HG02642 (cell line): ENCODE measurements at regions not wholly inside any gene's neighbourhood (a gene's known extent, or its start where the extent isn't known, plus 50 kb on each side); places are given as distances from the start of the nearest gene placed in this dataset.
"Not testable (repeated sequence)": the region's sequence is repeated elsewhere in the genome, so short reads cannot be mapped to it uniquely, and the experiment has no call there.

Experiments used
- ATAC-seq: cut with Tn5 transposase; IDR thresholded peaks from one replicate; pipeline ENCODE4 v1.9.1; 2021; ENCODE audit warnings: mild to moderate bottlenecking; ENCODE audit not compliant: unreplicated experiment, poor library complexity

- ATAC-seq: not testable (repeated sequence)
These were observed 51.6 kb upstream of the MAP4K4 start for GRCh38 chr2:101645886-101646285.

GRCh38 chr2:101644842-101645383, 52.6 kb upstream of the MAP4K4 start:
- ATAC-seq: no peak

GRCh38 chr2:101643004-101643524, 54.4 kb upstream of the MAP4K4 start:
- no peak for ATAC-seq

GRCh38 chr2:101638817-101639605, 58.5 kb upstream of the MAP4K4 start:
- no peak for ATAC-seq

GRCh38 chr2:101638181-101638711, 59.3 kb upstream of the MAP4K4 start:
- no peak for ATAC-seq

- no peak for ATAC-seq
These were observed 67.1 kb upstream of the MAP4K4 start for GRCh38 chr2:101630224-101630949.

GRCh38 chr2:101628030-101628392, 69.5 kb upstream of the MAP4K4 start:
- ATAC-seq: no peak

- no peak for ATAC-seq
These were observed 70.0 kb upstream of the MAP4K4 start for GRCh38 chr2:101627285-101628029.

GRCh38 chr2:101625814-101626213, 71.7 kb upstream of the MAP4K4 start:
- ATAC-seq: not testable (repeated sequence)

GRCh38 chr2:101625387-101625786, 72.1 kb upstream of the MAP4K4 start:
- no peak for ATAC-seq

GRCh38 chr2:101624706-101625332, 72.7 kb upstream of the MAP4K4 start:
- ATAC-seq: no peak

- peak; percentile 73 for ATAC-seq
These were observed 74.4 kb upstream of the MAP4K4 start for GRCh38 chr2:101623031-101623521.

- peak; percentile 88 for ATAC-seq
These were observed 75.1 kb upstream of the MAP4K4 start for GRCh38 chr2:101622210-101623030.

- ATAC-seq: no peak
These were observed 78.3 kb upstream of the MAP4K4 start for GRCh38 chr2:101619191-101619591.

GRCh38 chr2:101617796-101618195, 79.7 kb upstream of the MAP4K4 start:
- ATAC-seq: no peak

GRCh38 chr2:101617188-101617587, 80.3 kb upstream of the MAP4K4 start:
- ATAC-seq: no peak

GRCh38 chr2:101614127-101614759, 83.3 kb upstream of the MAP4K4 start:
- ATAC-seq: no peak

GRCh38 chr2:101613056-101613704, 84.3 kb upstream of the MAP4K4 start:
- ATAC-seq: no peak
